ENCODE measurements at regions not wholly inside any gene's neighbourhood (a gene's known extent, or its start where the extent isn't known, plus 50 kb on each side); places are given as distances from the start of the nearest gene placed in this dataset.

- TF ChIP-seq CTCF (IDR thresholded peaks at IDR 0.05) (no peak), POLR2A (IDR thresholded peaks at IDR 0.05) (no peak)
These were observed 1046.6 kb upstream of the USP15 start for GRCh38 chr12:61213646-61214045.

All from right lobe of liver (tissue), 4 donors.